Fibroblast of lung (primary cell): ENCODE measurements at regions not wholly inside any gene's neighbourhood (a gene's known extent, or its start where the extent isn't known, plus 50 kb on each side); places are given as distances from the start of the nearest gene placed in this dataset.

Experiments
- CTCF ChIP-seq, 2 donors: IDR thresholded peaks in 1 of 2; conservative IDR thresholded peaks in 1 of 2; 1 replicate in 1 of 2; 2 replicates in 1 of 2; pipeline ENCODE4 v1.5.1; 2011 to 2012; ENCODE audit warnings: low read length in 2 of 2, control low read depth in 1 of 2, inconsistent platforms in 1 of 2, low read depth in 1 of 2, mild to moderate bottlenecking in 1 of 2
- EZH2 ChIP-seq: IDR thresholded peaks from 2 replicates; pipeline ENCODE4 v1.5.1; 2012; ENCODE audit warnings: low read length, control low read depth, mild to moderate bottlenecking; ENCODE audit errors: missing control alignments

- TF ChIP-seq EZH2 (no peak), CTCF (conservative IDR thresholded peaks at IDR 0.05 in 1 of 2, IDR thresholded peaks at IDR 0.05 in 1 of 2; ENCODE audit: low read depth in 1 of 2, low read length in 2 of 2) (no peak)
Observed at GRCh38 chr3:154708554-154708953, 278.6 kb upstream of the GPR149 start.
